KMS-11 (cell line): ENCODE measurements at regions not wholly inside any gene's neighbourhood (a gene's known extent, or its start where the extent isn't known, plus 50 kb on each side); places are given as distances from the start of the nearest gene placed in this dataset.
A peak's percentile ranks its signal among the peaks of the same experiment; 100 is the strongest.

Experiments
- H2AFZ ChIP-seq: fragments of 200-600 bp; sonication (generic); 2 replicates; pipeline ENCODE4 v1.6.1; 2016; ENCODE audit warnings: antibody characterized with exemption, mixed run types, low read depth
- H3K27ac ChIP-seq: fragments of 200-600 bp; sonication (generic); 2 replicates; pipeline ENCODE4 v1.6.1; 2016; ENCODE audit warnings: mild to moderate bottlenecking, mixed run types
- H3K27me3 ChIP-seq: fragments of 200-600 bp; sonication (generic); 2 replicates; pipeline ENCODE4 v1.6.1; 2017; ENCODE audit warnings: mild to moderate bottlenecking, low read depth, mixed run types, moderate library complexity; ENCODE audit not compliant: insufficient read depth
- H3K36me3 ChIP-seq: fragments of 200-600 bp; sonication (generic); 2 replicates; pipeline ENCODE4 v1.6.1; 2017; ENCODE audit warnings: mild to moderate bottlenecking, mixed run types; ENCODE audit not compliant: insufficient read depth
- H3K4me1 ChIP-seq: fragments of 200-600 bp; sonication (generic); 2 replicates; pipeline ENCODE4 v1.6.1; 2016; ENCODE audit warnings: mild to moderate bottlenecking, low read depth, mixed run types; ENCODE audit not compliant: poor library complexity, severe bottlenecking
- H3K4me2 ChIP-seq: fragments of 200-600 bp; sonication (generic); 2 replicates; pipeline ENCODE4 v1.7.0; 2016; ENCODE audit warnings: mild to moderate bottlenecking, mixed run types
- H3K4me3 ChIP-seq: fragments of 200-600 bp; sonication (generic); IDR thresholded peaks from 2 replicates; pipeline ENCODE4 v1.6.1; 2017; ENCODE audit warnings: low read depth, low read length, mixed read lengths; ENCODE audit not compliant: insufficient read depth
- H3K79me2 ChIP-seq: fragments of 200-600 bp; sonication (generic); 2 replicates; pipeline ENCODE4 v1.6.1; 2016; ENCODE audit warnings: low read depth, mixed run types; ENCODE audit not compliant: insufficient read depth
- H3K9ac ChIP-seq: fragments of 200-600 bp; sonication (generic); 2 replicates; pipeline ENCODE4 v1.6.1; 2016; ENCODE audit warnings: mild to moderate bottlenecking, mixed run types
- H4K20me1 ChIP-seq: fragments of 200-600 bp; sonication (generic); 2 replicates; pipeline ENCODE4 v1.6.1; 2016; ENCODE audit warnings: mild to moderate bottlenecking, mixed run types; ENCODE audit not compliant: insufficient read depth
- TF ChIP-seq, protein P1 (sequence below): fragments of 200-600 bp; sonication (generic); conservative IDR thresholded peaks from 2 replicates; pipeline ENCODE4 v1.6.1; 2017; ENCODE audit warnings: low read depth, mild to moderate bottlenecking, antibody characterized with exemption, low read length, moderate library complexity, mixed read lengths

DNA sequence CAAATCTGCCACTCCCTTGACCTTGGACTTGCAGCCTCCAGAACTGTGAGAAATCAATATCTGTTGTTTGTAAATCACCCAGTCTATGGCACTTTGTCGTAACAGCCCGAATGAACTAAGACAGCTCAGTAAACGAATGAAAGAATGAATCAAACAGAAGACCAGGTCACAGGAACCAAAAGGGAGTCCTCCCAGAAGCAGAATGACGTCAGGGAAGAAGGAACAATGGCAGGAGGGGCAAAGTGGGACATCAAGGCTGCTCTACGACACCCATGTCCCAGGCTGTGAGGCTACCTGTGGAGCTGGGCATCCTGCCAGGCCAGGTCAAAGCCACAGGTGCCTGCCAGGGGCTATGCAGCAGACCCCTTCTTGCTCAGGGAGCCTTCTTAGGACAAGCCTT lies 267.2 kb upstream of the PFKP start:
- H3K79me2 ChIP-seq, result no peaks in the 10 kb centered on the region
- no peaks in the 10 kb centered on the region for H3K27me3 ChIP-seq
- no peak overlapping the region for H2AFZ ChIP-seq
- TF ChIP-seq, protein P1, sequence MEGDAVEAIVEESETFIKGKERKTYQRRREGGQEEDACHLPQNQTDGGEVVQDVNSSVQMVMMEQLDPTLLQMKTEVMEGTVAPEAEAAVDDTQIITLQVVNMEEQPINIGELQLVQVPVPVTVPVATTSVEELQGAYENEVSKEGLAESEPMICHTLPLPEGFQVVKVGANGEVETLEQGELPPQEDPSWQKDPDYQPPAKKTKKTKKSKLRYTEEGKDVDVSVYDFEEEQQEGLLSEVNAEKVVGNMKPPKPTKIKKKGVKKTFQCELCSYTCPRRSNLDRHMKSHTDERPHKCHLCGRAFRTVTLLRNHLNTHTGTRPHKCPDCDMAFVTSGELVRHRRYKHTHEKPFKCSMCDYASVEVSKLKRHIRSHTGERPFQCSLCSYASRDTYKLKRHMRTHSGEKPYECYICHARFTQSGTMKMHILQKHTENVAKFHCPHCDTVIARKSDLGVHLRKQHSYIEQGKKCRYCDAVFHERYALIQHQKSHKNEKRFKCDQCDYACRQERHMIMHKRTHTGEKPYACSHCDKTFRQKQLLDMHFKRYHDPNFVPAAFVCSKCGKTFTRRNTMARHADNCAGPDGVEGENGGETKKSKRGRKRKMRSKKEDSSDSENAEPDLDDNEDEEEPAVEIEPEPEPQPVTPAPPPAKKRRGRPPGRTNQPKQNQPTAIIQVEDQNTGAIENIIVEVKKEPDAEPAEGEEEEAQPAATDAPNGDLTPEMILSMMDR, result no peak
- H3K36me3 ChIP-seq, result no peaks in the 10 kb centered on the region
- H3K4me1 ChIP-seq, result no peaks in the 10 kb centered on the region
- no peak overlapping the region for H3K27ac ChIP-seq
- H4K20me1 ChIP-seq, result no peaks in the 10 kb centered on the region
- no peak overlapping the region for H3K4me3 ChIP-seq
- no peak overlapping the region for H3K4me2 ChIP-seq
- no peak overlapping the region for H3K9ac ChIP-seq

DNA sequence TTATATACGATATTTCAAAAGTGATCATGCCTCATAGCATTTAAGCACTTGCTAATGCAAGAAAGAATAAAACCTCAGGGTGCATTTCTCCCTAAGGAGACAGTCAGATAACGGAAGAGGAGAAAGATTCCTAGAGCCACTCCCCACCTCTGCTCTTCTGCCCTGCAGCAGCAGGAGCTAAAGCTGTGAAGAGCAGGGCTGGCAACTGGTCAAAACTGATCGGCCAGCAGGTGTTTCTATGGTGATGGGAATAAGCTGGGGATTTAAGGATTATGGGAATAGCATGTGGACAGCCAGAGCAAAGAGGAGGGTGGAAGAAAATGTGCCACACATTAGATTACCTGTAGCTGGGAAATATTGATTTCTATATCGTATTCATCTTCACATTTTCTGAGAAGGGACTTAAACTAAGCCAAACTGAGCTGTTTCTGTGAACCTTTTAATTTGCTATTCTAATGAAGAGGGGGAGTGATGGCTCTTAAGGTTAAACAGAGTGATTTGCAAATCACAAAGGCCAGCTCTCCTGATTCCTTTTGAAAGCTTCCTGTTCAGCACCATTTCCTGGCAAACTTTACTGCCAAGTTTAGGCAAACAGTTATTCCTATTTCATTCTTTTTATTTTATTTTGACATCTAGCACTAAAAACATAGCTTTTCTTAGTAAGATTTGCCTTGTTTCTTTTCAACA lies 268.9 kb upstream of the PFKP start:
- H3K4me1 ChIP-seq, result no peaks in the 10 kb centered on the region
- no peak overlapping the region for H3K27ac ChIP-seq
- no peaks in the 10 kb centered on the region for H4K20me1 ChIP-seq
- H3K9ac ChIP-seq, result no peak overlapping the region
- H3K4me3 ChIP-seq, result no peak overlapping the region
- no peak overlapping the region for H2AFZ ChIP-seq
- H3K79me2 ChIP-seq, result no peaks in the 10 kb centered on the region
- H3K36me3 ChIP-seq, result no peaks in the 10 kb centered on the region
- no peaks in the 10 kb centered on the region for H3K27me3 ChIP-seq
- no peak overlapping the region for H3K4me2 ChIP-seq
- TF ChIP-seq, protein P1, result no peak

DNA sequence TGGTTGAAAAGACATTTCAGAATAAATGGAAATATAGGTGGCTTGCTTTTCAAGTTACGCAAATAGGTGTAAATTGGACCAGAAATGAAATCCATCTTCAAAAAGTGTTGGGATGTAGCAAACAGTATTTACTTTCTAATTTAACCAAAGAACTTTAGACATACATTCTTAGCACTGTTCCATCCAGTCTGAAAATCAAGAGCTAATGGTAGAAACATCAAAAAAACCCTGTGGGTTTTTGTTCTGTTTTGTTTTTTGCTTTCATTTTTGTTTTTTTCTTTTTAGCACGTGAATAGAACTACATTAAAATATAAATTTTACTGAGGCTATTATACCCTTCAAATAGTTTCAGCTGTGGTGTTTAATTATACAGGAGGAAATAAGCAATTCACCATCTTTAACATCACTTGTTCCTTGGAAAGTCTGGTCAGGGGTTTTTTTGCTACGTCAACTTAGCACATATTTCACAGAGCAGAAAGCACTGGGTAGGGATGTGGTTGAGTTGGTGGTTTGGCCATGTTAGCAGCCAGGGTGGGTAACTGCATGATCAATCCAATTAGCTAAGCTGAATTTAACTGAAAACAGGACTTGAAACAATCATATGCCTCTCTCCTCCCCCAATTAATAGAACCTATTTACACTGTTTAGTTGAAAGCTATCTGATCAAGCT lies 275.4 kb upstream of the PFKP start:
- TF ChIP-seq, protein P1, result no peak
- peak overlapping the region; percentile 82 for H3K4me2 ChIP-seq
- peaks cover 42% of the 10 kb centered on the region for H3K4me1 ChIP-seq
- H3K4me3 ChIP-seq, result no peak overlapping the region
- no peaks in the 10 kb centered on the region for H3K79me2 ChIP-seq
- no peaks in the 10 kb centered on the region for H3K27me3 ChIP-seq
- H3K9ac ChIP-seq, result no peak overlapping the region
- no peaks in the 10 kb centered on the region for H4K20me1 ChIP-seq
- peak overlapping the region; percentile 50 for H3K27ac ChIP-seq
- H2AFZ ChIP-seq, result no peak overlapping the region
- H3K36me3 ChIP-seq, result no peaks in the 10 kb centered on the region

DNA sequence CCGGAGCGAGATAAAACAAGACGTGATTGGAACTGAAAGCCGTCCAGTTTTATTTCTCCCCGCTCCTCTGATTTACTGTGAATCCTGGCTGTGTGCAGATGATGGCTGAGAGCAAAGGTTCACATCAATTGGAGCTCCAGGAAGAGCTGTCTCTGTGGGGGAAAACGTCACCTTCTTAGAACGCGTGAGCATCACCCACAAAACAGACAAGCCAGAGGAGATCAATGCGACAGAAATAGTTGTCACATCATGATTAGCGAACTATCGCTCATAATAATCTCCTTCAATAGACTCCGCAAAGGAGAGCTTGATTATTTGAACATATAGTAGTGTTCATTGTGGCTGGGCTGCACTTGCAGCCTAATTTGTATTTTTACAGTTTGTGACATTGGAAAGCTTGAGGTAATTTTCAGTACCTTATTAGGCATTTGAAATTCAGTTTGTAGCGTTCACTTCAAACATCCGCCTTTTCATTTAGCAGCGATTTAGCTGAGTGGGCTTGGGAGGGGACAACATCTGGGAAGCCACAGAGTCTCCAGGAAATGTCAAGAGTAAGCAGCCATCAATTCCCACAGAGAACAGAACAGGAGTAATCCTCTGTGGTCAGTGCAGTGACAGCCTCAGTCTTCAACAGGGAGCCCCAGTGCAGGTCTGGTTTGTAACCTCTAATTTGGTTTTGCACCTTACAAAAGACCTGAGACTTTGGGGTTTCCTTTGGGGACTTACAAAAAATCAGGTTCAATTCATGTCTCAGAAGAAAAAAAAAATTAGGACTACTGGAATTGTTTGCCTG lies 276.8 kb upstream of the PFKP start:
- Histone ChIP-seq H3K79me2 (no peaks in the 10 kb centered on the region), H3K4me1 (peaks cover 42% of the 10 kb centered on the region), H3K27me3 (no peaks in the 10 kb centered on the region), H4K20me1 (no peaks in the 10 kb centered on the region), H3K36me3 (no peaks in the 10 kb centered on the region), H3K27ac (peak overlapping the region; percentile 50; the same call in 1 of the 2 replicates), H3K4me2 (peak overlapping the region; percentile 82), H2AFZ (no peak overlapping the region), H3K9ac (no peak overlapping the region), H3K4me3 (no peak overlapping the region)
- TF ChIP-seq, protein P1, result no peak
